Transverse colon (tissue), 4 donors: ENCODE measurements at regions not wholly inside any gene's neighbourhood (a gene's known extent, or its start where the extent isn't known, plus 50 kb on each side); places are given as distances from the start of the nearest gene placed in this dataset.

Source experiments
- DNase-seq: peaks from one replicate; pipeline ENCODE4 v3.0.0-alpha.2; 2019
- H3K27ac ChIP-seq, 4 donors: fragments of 200-600 bp; sonication (generic); 2 replicates each; pipeline ENCODE4 v1.5.1; 2016 to 2018; ENCODE audit warnings: inconsistent platforms in 4 of 4
- H3K27me3 ChIP-seq: fragments of 200-600 bp; sonication (generic); 2 replicates; pipeline ENCODE4 v1.5.1; 2017; ENCODE audit warnings: inconsistent platforms
- H3K36me3 ChIP-seq, 4 donors: fragments of 200-600 bp; sonication (generic); 2 replicates each; pipeline ENCODE4 v1.5.1; 2017 to 2019; ENCODE audit warnings: inconsistent platforms in 4 of 4
- H3K4me1 ChIP-seq, 4 donors: fragments of 200-600 bp; sonication (generic); 2 replicates each; pipeline ENCODE4 v1.5.1; 2017 to 2020; ENCODE audit warnings: inconsistent platforms in 4 of 4
- H3K4me3 ChIP-seq, 4 donors: fragments of 200-600 bp; sonication (generic); 1 replicate in 1 of 4; 2 replicates in 3 of 4; pipeline versions ENCODE4 v1.5.1 to v1.6.1; 2017 to 2019; ENCODE audit warnings: inconsistent platforms in 4 of 4
- H3K9me3 ChIP-seq, 2 donors: fragments of 200-600 bp; sonication (generic); 2 replicates each; pipeline ENCODE4 v1.5.1; 2017 to 2019; ENCODE audit warnings: inconsistent platforms in 2 of 2
- EP300 ChIP-seq: sonication (generic); formaldehyde crosslinking; IDR thresholded peaks from one replicate; pipeline ENCODE4 v1.6.1; 2017; ENCODE audit warnings: antibody characterized with exemption, low read depth
- POLR2A ChIP-seq: fragments of 450-650 bp; IDR thresholded peaks from one replicate; pipeline ENCODE4 v1.6.1; 2016; ENCODE audit warnings: antibody characterized with exemption, mild to moderate bottlenecking, moderate library complexity
- POLR2AphosphoS5 ChIP-seq, 3 donors: sonication (generic); formaldehyde crosslinking; IDR thresholded peaks; one replicate each; pipeline ENCODE4 v1.6.1; 2016; ENCODE audit warnings: antibody characterized with exemption in 3 of 3
- WGBS, 2 donors: methylation state at CpG; one replicate each; pipeline ENCODE4 v1.1.5; 2018; ENCODE audit warnings: low coverage in 1 of 2; 5-methylcytosine and 5-hydroxymethylcytosine counted together
- in situ Hi-C, 4 donors: fragments of 200-750 bp; cut with MboI; loops; one replicate each; pipeline versions ENCODE4 v1.15.0 to v1.15.1; 2017; ENCODE audit warnings: low sequenced_read_pairs in 3 of 4, low pct_ligation_motif_present in 1 of 4, low pct_unique_long_range_greater_than_20kb in 1 of 4
- intact Hi-C: fragments of 100-400 bp; cut with DNase I; formaldehyde crosslinking; loops from one replicate; pipeline ENCODE4 v1.15.1; 2023; ENCODE audit warnings: low total_unique reads
- TF ChIP-seq, protein P1 (sequence below), 5 experiments: fragments of 200-600 bp in 3 of 5; fragments of 450-650 bp in 2 of 5; sonication (generic) in 3 of 5; IDR thresholded peaks; 1 replicate in 2 of 5; 2 replicates in 3 of 5; pipeline ENCODE4 v1.5.1; 2016 to 2017; ENCODE audit warnings: antibody characterized with exemption in 5 of 5, inconsistent platforms in 3 of 5, mild to moderate bottlenecking in 2 of 5, moderate library complexity in 1 of 5

DNA sequence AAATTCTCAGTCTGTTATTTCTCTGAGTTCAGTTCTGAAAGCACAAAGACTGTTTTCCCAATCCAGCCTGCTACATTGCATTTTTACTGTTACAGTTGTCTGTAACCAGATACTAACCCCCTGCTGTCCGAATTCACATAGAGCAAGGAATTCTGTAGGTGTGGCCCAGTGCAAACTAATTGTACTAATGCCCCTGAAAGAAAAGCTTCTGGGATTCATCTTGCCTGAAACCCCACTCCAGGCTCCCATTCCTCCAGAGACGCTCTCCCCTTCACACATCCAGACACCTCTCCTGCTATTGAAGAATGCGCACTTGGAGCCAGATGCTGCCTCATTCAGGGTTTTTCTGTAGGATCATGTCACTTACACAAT is 127.0 kb downstream of the TTC32 start:
- Histone ChIP-seq H3K27me3 (no peaks in the 10 kb centered on the region), H3K36me3 (no peaks in the 10 kb centered on the region), H3K9me3 (no peaks in the 10 kb centered on the region), H3K4me3 (no peak overlapping the region), H3K4me1 (no peaks in the 10 kb centered on the region), H3K27ac (no peak overlapping the region)
- DNase-seq, result no peak
- in situ Hi-C loops (no loop called here), intact Hi-C loops (no loop called here)
- TF ChIP-seq, protein P1, sequence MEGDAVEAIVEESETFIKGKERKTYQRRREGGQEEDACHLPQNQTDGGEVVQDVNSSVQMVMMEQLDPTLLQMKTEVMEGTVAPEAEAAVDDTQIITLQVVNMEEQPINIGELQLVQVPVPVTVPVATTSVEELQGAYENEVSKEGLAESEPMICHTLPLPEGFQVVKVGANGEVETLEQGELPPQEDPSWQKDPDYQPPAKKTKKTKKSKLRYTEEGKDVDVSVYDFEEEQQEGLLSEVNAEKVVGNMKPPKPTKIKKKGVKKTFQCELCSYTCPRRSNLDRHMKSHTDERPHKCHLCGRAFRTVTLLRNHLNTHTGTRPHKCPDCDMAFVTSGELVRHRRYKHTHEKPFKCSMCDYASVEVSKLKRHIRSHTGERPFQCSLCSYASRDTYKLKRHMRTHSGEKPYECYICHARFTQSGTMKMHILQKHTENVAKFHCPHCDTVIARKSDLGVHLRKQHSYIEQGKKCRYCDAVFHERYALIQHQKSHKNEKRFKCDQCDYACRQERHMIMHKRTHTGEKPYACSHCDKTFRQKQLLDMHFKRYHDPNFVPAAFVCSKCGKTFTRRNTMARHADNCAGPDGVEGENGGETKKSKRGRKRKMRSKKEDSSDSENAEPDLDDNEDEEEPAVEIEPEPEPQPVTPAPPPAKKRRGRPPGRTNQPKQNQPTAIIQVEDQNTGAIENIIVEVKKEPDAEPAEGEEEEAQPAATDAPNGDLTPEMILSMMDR (IDR thresholded peaks at IDR 0.05), result no peak
- TF ChIP-seq POLR2A, result no peak
- TF ChIP-seq EP300, result no peak
- TF ChIP-seq POLR2AphosphoS5 (IDR thresholded peaks at IDR 0.05), result no peak
- WGBS, 2 donors, result 75 to 96% methylated on average over 3 of the region's 3 CpGs

DNA sequence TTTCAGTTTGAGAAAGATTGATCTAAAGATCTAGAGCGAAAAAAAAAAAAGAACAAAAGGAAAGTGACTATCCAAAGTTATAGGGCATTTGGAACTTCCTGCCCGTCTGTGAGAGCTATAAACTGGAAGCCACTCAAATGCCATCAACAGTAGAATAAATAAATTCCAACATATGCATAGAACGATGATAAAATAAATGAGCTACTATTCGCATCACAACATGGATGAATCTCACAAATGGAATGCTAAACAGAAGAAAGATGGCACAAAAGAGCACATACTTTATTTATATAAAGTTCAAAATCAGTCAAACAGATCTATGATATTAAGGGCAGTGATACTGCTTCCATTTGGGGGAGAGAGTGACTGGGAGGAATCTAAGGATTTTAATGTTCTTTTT is 128.8 kb downstream of the TTC32 start:
- Histone ChIP-seq H3K9me3 (no peaks in the 10 kb centered on the region), H3K27me3 (no peaks in the 10 kb centered on the region), H3K27ac (no peak overlapping the region), H3K36me3 (no peaks in the 10 kb centered on the region), H3K4me3 (no peak overlapping the region), H3K4me1 (no peaks in the 10 kb centered on the region)
- in situ Hi-C loops, result no loop called here
- no peak for DNase-seq
- 70% methylated on average over 4 of the region's 4 CpGs for WGBS, 2 donors
- TF ChIP-seq POLR2AphosphoS5 (IDR thresholded peaks at IDR 0.05) (no peak), POLR2A (no peak), EP300 (no peak)
- TF ChIP-seq, protein P1 (IDR thresholded peaks at IDR 0.05), result no peak
- intact Hi-C loops, result no loop called here

DNA sequence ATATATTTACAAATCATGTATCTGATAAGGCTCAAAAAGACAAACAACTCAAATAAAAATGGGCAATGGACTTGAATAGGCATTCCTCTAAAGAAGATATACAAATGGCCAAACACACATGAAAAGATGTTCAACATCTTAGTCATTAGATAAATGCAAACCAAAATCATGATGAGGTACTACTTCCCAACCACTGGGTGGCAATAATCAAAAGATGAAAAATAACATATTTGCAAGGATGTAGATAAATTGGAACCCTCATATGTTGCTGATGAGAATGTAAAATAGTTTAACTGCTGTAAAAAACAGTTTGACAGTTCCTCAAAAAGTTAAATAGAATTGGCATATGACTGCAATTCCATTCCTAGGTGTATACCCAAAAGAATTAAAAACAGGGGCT is 132.3 kb downstream of the TTC32 start:
- TF ChIP-seq, protein P1 (IDR thresholded peaks at IDR 0.05), result no peak
- TF ChIP-seq POLR2A (no peak), EP300 (no peak), POLR2AphosphoS5 (IDR thresholded peaks at IDR 0.05) (no peak)
- H3K36me3 ChIP-seq, result no peaks in the 10 kb centered on the region
- no peak overlapping the region for H3K4me3 ChIP-seq
- no peak overlapping the region for H3K27ac ChIP-seq
- in situ Hi-C loops, result no loop called here
- H3K4me1 ChIP-seq, result no peaks in the 10 kb centered on the region
- no peak for DNase-seq
- intact Hi-C loops, result no loop called here
- H3K9me3 ChIP-seq, result no peaks in the 10 kb centered on the region
- no peaks in the 10 kb centered on the region for H3K27me3 ChIP-seq

DNA sequence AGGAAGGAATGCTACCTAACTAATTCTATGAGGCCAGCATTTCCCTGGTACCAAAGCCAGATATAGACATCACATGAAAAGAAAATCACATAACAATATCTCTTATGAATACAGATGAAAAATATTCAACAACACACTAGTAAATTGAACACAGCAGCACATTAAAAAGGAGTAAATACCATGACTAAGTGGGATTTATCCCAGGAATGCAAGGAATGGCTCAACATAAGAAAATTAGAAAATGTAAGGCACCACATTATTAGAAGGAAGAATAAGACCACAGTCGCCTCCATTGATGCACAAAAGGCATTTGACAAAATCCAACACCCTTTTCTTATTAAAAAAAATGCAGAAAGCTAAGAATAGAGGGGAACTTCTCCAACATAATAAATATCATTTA is 133.9 kb downstream of the TTC32 start:
- Histone ChIP-seq H3K27me3 (no peaks in the 10 kb centered on the region), H3K4me3 (no peak overlapping the region), H3K9me3 (no peaks in the 10 kb centered on the region), H3K27ac (no peak overlapping the region), H3K4me1 (no peaks in the 10 kb centered on the region), H3K36me3 (no peaks in the 10 kb centered on the region)
- TF ChIP-seq EP300, result no peak
- no peak for TF ChIP-seq POLR2A
- TF ChIP-seq, protein P1 (IDR thresholded peaks at IDR 0.05), result no peak
- no peak for TF ChIP-seq POLR2AphosphoS5 (IDR thresholded peaks at IDR 0.05)
- in situ Hi-C loops (no loop called here), intact Hi-C loops (no loop called here)
- no peak for DNase-seq
- 49 to 57% methylated on average over 1 of the region's 1 CpG for WGBS, 2 donors
